C4-2B (cell line): ENCODE measurements at regions not wholly inside any gene's neighbourhood (a gene's known extent, or its start where the extent isn't known, plus 50 kb on each side); places are given as distances from the start of the nearest gene placed in this dataset.

Experiments used
- CTCF ChIP-seq: fragments of 450-650 bp; conservative IDR thresholded peaks from 2 replicates; pipeline ENCODE4 v1.5.1; 2017; ENCODE audit warnings: mild to moderate bottlenecking
- ZFX ChIP-seq: fragments of 450-650 bp; IDR thresholded peaks from 2 replicates; pipeline ENCODE4 v1.6.1; 2017

DNA sequence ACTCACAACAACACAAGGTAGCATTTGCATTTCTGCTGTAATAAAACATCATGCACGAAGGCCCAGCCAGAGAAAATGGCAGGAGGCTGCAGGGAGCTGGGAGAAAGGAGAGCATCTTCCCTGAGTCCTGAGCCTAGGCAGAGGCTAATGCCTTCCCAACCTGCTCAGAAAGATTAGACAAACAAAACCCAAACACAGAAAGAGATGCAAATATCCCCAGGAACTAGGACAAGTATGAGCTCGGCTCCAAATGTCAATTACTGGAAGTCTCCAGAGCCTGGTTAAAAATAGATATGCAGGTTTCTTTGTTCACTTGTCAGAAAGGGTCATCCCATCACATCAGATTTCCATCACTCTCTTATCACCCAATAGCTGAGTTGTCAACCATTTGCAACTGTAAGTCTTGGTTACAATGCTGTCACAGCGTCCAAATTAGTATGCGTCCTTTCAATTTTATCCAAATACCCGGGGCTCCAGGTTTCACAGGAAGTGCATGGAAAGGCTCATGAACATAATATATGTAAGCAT, 316.5 kb upstream of the CELF2 start:
- TF ChIP-seq CTCF (no peak), ZFX (no peak)
